ENCODE measurements at regions not wholly inside any gene's neighbourhood (a gene's known extent, or its start where the extent isn't known, plus 50 kb on each side); places are given as distances from the start of the nearest gene placed in this dataset.

- no peaks in the 10 kb centered on the region for H3K36me3 Mint-ChIP-seq (ENCODE audit: unreplicated experiment)
- no peak overlapping the region for H3K27ac Mint-ChIP-seq (ENCODE audit: unreplicated experiment)
- no peaks in the 10 kb centered on the region for H3K4me1 Mint-ChIP-seq (ENCODE audit: unreplicated experiment)
These were observed 426.9 kb upstream of the JARID2 start for GRCh38 chr6:14819001-14819400.

GRCh38 chr6:14819840-14820420, 425.9 kb upstream of the JARID2 start:
- TF ChIP-seq CTCF (IDR thresholded peaks at IDR 0.05): no peak
- Mint-ChIP-seq H3K27me3 (ENCODE audit: unreplicated experiment) (no peaks in the 10 kb centered on the region), H3K27ac (ENCODE audit: unreplicated experiment) (no peak overlapping the region), H3K4me1 (ENCODE audit: unreplicated experiment) (peaks cover 3% of the 10 kb centered on the region), H3K36me3 (ENCODE audit: unreplicated experiment) (no peaks in the 10 kb centered on the region), H3K9me3 (ENCODE audit: unreplicated experiment) (no peaks in the 10 kb centered on the region), H3K4me3 (ENCODE audit: unreplicated experiment) (no peak overlapping the region)
- DNase-seq (ENCODE audit: extremely low spot score, unreplicated experiment): no peak

More at GRCh38 chr6:14819001-14819400, 426.9 kb upstream of the JARID2 start:
- TF ChIP-seq CTCF (IDR thresholded peaks at IDR 0.05): no peak
- Mint-ChIP-seq H3K27me3 (ENCODE audit: unreplicated experiment) (no peaks in the 10 kb centered on the region), H3K4me3 (ENCODE audit: unreplicated experiment) (no peak overlapping the region), H3K9me3 (ENCODE audit: unreplicated experiment) (no peaks in the 10 kb centered on the region)
- no peak for DNase-seq (ENCODE audit: extremely low spot score, unreplicated experiment)

- TF ChIP-seq CTCF (IDR thresholded peaks at IDR 0.05): no peak
- peaks cover 3% of the 10 kb centered on the region for H3K4me1 Mint-ChIP-seq (ENCODE audit: unreplicated experiment)
- H3K36me3 Mint-ChIP-seq (ENCODE audit: unreplicated experiment): no peaks in the 10 kb centered on the region
- peaks cover 2% of the 10 kb centered on the region for H3K27me3 Mint-ChIP-seq (ENCODE audit: unreplicated experiment)
- no peak overlapping the region for H3K27ac Mint-ChIP-seq (ENCODE audit: unreplicated experiment)
- no peak for DNase-seq (ENCODE audit: extremely low spot score, unreplicated experiment)
- H3K9me3 Mint-ChIP-seq (ENCODE audit: unreplicated experiment): no peaks in the 10 kb centered on the region
- H3K4me3 Mint-ChIP-seq (ENCODE audit: unreplicated experiment): no peak overlapping the region
These were observed 423.8 kb upstream of the JARID2 start for GRCh38 chr6:14822012-14822553.

- Mint-ChIP-seq H3K9me3 (ENCODE audit: unreplicated experiment) (no peaks in the 10 kb centered on the region), H3K27me3 (ENCODE audit: unreplicated experiment) (peaks cover 4% of the 10 kb centered on the region), H3K27ac (ENCODE audit: unreplicated experiment) (no peak overlapping the region), H3K4me1 (ENCODE audit: unreplicated experiment) (peaks cover 3% of the 10 kb centered on the region), H3K4me3 (ENCODE audit: unreplicated experiment) (no peak overlapping the region), H3K36me3 (ENCODE audit: unreplicated experiment) (no peaks in the 10 kb centered on the region)
- no peak for DNase-seq (ENCODE audit: extremely low spot score, unreplicated experiment)
- TF ChIP-seq CTCF (IDR thresholded peaks at IDR 0.05): no peak
These were observed 423.2 kb upstream of the JARID2 start for GRCh38 chr6:14822679-14823078.

GRCh38 chr6:14824060-14824459, 421.8 kb upstream of the JARID2 start:
- H3K4me3 Mint-ChIP-seq (ENCODE audit: unreplicated experiment): no peak overlapping the region
- H3K4me1 Mint-ChIP-seq (ENCODE audit: unreplicated experiment): peaks cover 7% of the 10 kb centered on the region
- peaks cover 5% of the 10 kb centered on the region for H3K27me3 Mint-ChIP-seq (ENCODE audit: unreplicated experiment)
- no peaks in the 10 kb centered on the region for H3K36me3 Mint-ChIP-seq (ENCODE audit: unreplicated experiment)
- DNase-seq (ENCODE audit: extremely low spot score, unreplicated experiment): no peak
- H3K27ac Mint-ChIP-seq (ENCODE audit: unreplicated experiment): no peak overlapping the region
- no peak for TF ChIP-seq CTCF (IDR thresholded peaks at IDR 0.05)
- H3K9me3 Mint-ChIP-seq (ENCODE audit: unreplicated experiment): no peaks in the 10 kb centered on the region

Data from osteocyte (in vitro differentiated cells).